Neural progenitor cell (in vitro differentiated cells): ENCODE measurements at regions not wholly inside any gene's neighbourhood (a gene's known extent, or its start where the extent isn't known, plus 50 kb on each side); places are given as distances from the start of the nearest gene placed in this dataset.
A peak's percentile ranks its signal among the peaks of the same experiment; 100 is the strongest.

Experiments
- DNase-seq: peaks from one replicate; pipeline ENCODE4 v3.0.0-alpha.2; 2016; ENCODE audit warnings: low spot score
- H2AFZ ChIP-seq: fragments of 200-600 bp; sonication (generic); replicated peaks from 2 replicates; pipeline ENCODE4 v1.6.1; 2016; ENCODE audit warnings: antibody characterized with exemption
- H3F3A ChIP-seq: fragments of 200-600 bp; sonication (generic); 2 replicates; pipeline ENCODE4 v1.6.1; 2016; ENCODE audit warnings: antibody characterized with exemption, low read depth
- H3K27ac ChIP-seq: fragments of 200-600 bp; sonication (generic); 2 replicates; pipeline ENCODE4 v1.5.1; 2016; ENCODE audit warnings: mild to moderate bottlenecking
- H3K27me3 ChIP-seq: fragments of 200-600 bp; sonication (generic); 2 replicates; pipeline ENCODE4 v1.6.1; 2016; ENCODE audit warnings: mild to moderate bottlenecking, moderate library complexity
- H3K36me3 ChIP-seq: fragments of 200-600 bp; sonication (generic); 2 replicates; pipeline ENCODE4 v1.5.1; 2016
- H3K4me1 ChIP-seq: fragments of 200-600 bp; sonication (generic); 2 replicates; pipeline ENCODE4 v1.6.1; 2016; ENCODE audit warnings: mixed run types
- H3K4me2 ChIP-seq: fragments of 200-600 bp; sonication (generic); 2 replicates; pipeline ENCODE4 v1.6.1; 2016
- H3K4me3 ChIP-seq: fragments of 200-600 bp; sonication (generic); 2 replicates; pipeline ENCODE4 v1.5.1; 2016
- H3K79me2 ChIP-seq: fragments of 200-600 bp; sonication (generic); 2 replicates; pipeline ENCODE4 v1.6.1; 2016; ENCODE audit warnings: low read depth
- H3K9ac ChIP-seq: fragments of 200-600 bp; sonication (generic); 2 replicates; pipeline ENCODE4 v1.6.1; 2016
- H3K9me3 ChIP-seq: fragments of 200-600 bp; sonication (generic); 2 replicates; pipeline ENCODE4 v1.5.1; 2016; ENCODE audit warnings: low read depth
- H4K20me1 ChIP-seq: fragments of 200-600 bp; sonication (generic); 2 replicates; pipeline ENCODE4 v1.6.1; 2016; ENCODE audit warnings: low read depth
- H3K27ac Mint-ChIP-seq: 3 replicates; pipeline ENCODE4 v1.8.0; 2021; ENCODE audit warnings: mixed read lengths
- H3K27me3 Mint-ChIP-seq: 2 replicates; pipeline ENCODE4 v1.8.0; 2022; ENCODE audit warnings: low read depth, mild to moderate bottlenecking, inconsistent platforms, moderate library complexity, mixed read lengths; ENCODE audit not compliant: insufficient read depth
- H3K36me3 Mint-ChIP-seq: 3 replicates; pipeline ENCODE4 v1.8.0; 2021; ENCODE audit warnings: mixed read lengths
- H3K4me1 Mint-ChIP-seq: 3 replicates; pipeline ENCODE4 v1.8.0; 2021; ENCODE audit warnings: mixed read lengths
- H3K4me3 Mint-ChIP-seq: 3 replicates; pipeline ENCODE4 v1.8.0; 2021; ENCODE audit warnings: mild to moderate bottlenecking, moderate library complexity, mixed read lengths
- H3K9me3 Mint-ChIP-seq: 3 replicates; pipeline ENCODE4 v1.8.0; 2020; ENCODE audit warnings: mixed read lengths
- CTCF ChIP-seq: fragments of 200-600 bp; sonication (generic); IDR thresholded peaks from 2 replicates; pipeline ENCODE4 v1.5.1; 2017; ENCODE audit warnings: antibody characterized with exemption, mild to moderate bottlenecking
- EZH2 ChIP-seq: fragments of 200-600 bp; sonication (generic); IDR thresholded peaks from 2 replicates; pipeline ENCODE4 v1.6.1; 2017; ENCODE audit warnings: antibody characterized with exemption, mild to moderate bottlenecking, moderate library complexity
- EZH2phosphoT487 ChIP-seq: fragments of 200-600 bp; sonication (generic); IDR thresholded peaks from 2 replicates; pipeline ENCODE4 v1.6.1; 2017; ENCODE audit warnings: antibody characterized with exemption

- Mint-ChIP-seq H3K27me3 (peaks cover 4% of the 10 kb centered on the region), H3K9me3 (peaks cover under 1% of the 10 kb centered on the region), H3K4me1 (peaks cover 7% of the 10 kb centered on the region), H3K36me3 (no peaks in the 10 kb centered on the region), H3K4me3 (no peak overlapping the region), H3K27ac (no peak overlapping the region)
- Histone ChIP-seq H3K79me2 (no peaks in the 10 kb centered on the region), H3K4me3 (no peak overlapping the region), H3K36me3 (no peaks in the 10 kb centered on the region), H4K20me1 (no peaks in the 10 kb centered on the region), H3K9me3 (no peaks in the 10 kb centered on the region), H3K4me1 (peaks cover 5% of the 10 kb centered on the region), H2AFZ (no peak overlapping the region), H3K4me2 (no peak overlapping the region), H3K9ac (no peak overlapping the region), H3F3A (no peaks in the 10 kb centered on the region), H3K27ac (no peak overlapping the region), H3K27me3 (no peaks in the 10 kb centered on the region)
- no peak for DNase-seq
- TF ChIP-seq EZH2phosphoT487 (no peak), CTCF (no peak), EZH2 (no peak)
Measured at GRCh38 chr4:102428122-102428521, 73.0 kb upstream of the NFKB1 start.

GRCh38 chr4:102429553-102429952 lies 71.6 kb upstream of the NFKB1 start:
- peak overlapping the region; percentile 80 for H3K4me2 ChIP-seq
- TF ChIP-seq EZH2phosphoT487 (no peak), EZH2 (no peak), CTCF (no peak)
- no peaks in the 10 kb centered on the region for H3K79me2 ChIP-seq
- Mint-ChIP-seq H3K4me1 (peaks cover 7% of the 10 kb centered on the region), H3K27me3 (peaks cover 4% of the 10 kb centered on the region), H3K27ac (no peak overlapping the region), H3K4me3 (peak overlapping the region; percentile 4), H3K9me3 (peaks cover 5% of the 10 kb centered on the region), H3K36me3 (peaks cover 2% of the 10 kb centered on the region)
- no peaks in the 10 kb centered on the region for H4K20me1 ChIP-seq
- H3F3A ChIP-seq: no peaks in the 10 kb centered on the region
- no peak overlapping the region for H3K27ac ChIP-seq
- H3K9me3 ChIP-seq: no peaks in the 10 kb centered on the region
- no peak overlapping the region for H3K4me3 ChIP-seq
- H3K36me3 ChIP-seq: no peaks in the 10 kb centered on the region
- no peak for DNase-seq
- peaks cover 5% of the 10 kb centered on the region for H3K4me1 ChIP-seq
- H3K27me3 ChIP-seq: no peaks in the 10 kb centered on the region
- no peak overlapping the region for H2AFZ ChIP-seq
- H3K9ac ChIP-seq: no peak overlapping the region

GRCh38 chr4:102430461-102430910 lies 70.7 kb upstream of the NFKB1 start:
- TF ChIP-seq CTCF (no peak), EZH2phosphoT487 (no peak), EZH2 (no peak)
- peaks cover 7% of the 10 kb centered on the region for H3K4me1 Mint-ChIP-seq
- Histone ChIP-seq H3K79me2 (no peaks in the 10 kb centered on the region), H2AFZ (peak overlapping the region; percentile 74), H3K36me3 (no peaks in the 10 kb centered on the region), H4K20me1 (no peaks in the 10 kb centered on the region), H3K27ac (no peak overlapping the region), H3K27me3 (no peaks in the 10 kb centered on the region), H3K4me1 (peaks cover 5% of the 10 kb centered on the region), H3K9me3 (no peaks in the 10 kb centered on the region), H3K4me2 (peak overlapping the region; percentile 80), H3K9ac (peak overlapping the region; percentile 24), H3K4me3 (peak overlapping the region; percentile 58), H3F3A (no peaks in the 10 kb centered on the region)
- no peak for DNase-seq
- peak overlapping the region; percentile 88 for H3K4me3 Mint-ChIP-seq
- H3K27ac Mint-ChIP-seq: peak overlapping the region; percentile 74
- H3K27me3 Mint-ChIP-seq: peaks cover 7% of the 10 kb centered on the region
- H3K9me3 Mint-ChIP-seq: peaks cover 9% of the 10 kb centered on the region
- H3K36me3 Mint-ChIP-seq: peaks cover 2% of the 10 kb centered on the region
